ENCODE measurements at regions not wholly inside any gene's neighbourhood (a gene's known extent, or its start where the extent isn't known, plus 50 kb on each side); places are given as distances from the start of the nearest gene placed in this dataset.

DNA sequence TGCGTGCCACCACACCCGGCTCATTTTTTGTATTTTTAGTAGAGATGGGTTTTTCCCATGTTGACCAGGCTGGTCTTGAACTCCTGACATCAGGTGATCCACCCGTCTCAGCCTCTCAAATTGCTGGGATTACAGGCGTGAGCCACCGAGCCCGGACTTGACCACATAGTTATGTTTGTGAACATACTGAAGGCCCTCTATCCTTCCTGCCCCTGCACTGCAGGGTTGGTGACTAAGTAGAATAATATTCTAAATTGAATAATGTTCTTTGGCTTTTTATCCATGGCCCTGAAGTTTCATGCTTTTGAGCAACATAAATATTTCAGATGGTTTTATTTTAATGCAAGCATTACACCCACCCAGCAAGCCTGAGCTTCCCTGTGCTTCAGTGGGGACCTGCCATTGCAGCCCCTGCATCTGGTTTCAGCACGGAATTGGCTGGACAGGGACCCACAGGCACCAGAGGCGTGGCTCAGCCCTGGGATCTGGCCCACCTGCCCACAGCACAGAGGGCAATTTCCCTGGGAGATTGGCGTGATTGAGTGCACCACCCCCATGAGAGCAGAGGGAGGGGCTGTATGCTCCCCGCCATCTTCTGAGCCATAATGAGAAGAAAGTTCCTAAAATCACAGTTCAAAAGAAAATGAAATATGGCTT lies 460.5 kb downstream of the BRD1 start:
- TF ChIP-seq, protein P1, sequence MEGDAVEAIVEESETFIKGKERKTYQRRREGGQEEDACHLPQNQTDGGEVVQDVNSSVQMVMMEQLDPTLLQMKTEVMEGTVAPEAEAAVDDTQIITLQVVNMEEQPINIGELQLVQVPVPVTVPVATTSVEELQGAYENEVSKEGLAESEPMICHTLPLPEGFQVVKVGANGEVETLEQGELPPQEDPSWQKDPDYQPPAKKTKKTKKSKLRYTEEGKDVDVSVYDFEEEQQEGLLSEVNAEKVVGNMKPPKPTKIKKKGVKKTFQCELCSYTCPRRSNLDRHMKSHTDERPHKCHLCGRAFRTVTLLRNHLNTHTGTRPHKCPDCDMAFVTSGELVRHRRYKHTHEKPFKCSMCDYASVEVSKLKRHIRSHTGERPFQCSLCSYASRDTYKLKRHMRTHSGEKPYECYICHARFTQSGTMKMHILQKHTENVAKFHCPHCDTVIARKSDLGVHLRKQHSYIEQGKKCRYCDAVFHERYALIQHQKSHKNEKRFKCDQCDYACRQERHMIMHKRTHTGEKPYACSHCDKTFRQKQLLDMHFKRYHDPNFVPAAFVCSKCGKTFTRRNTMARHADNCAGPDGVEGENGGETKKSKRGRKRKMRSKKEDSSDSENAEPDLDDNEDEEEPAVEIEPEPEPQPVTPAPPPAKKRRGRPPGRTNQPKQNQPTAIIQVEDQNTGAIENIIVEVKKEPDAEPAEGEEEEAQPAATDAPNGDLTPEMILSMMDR (IDR thresholded peaks at IDR 0.05) = no peak
- no peak for ATAC-seq (ENCODE audit: low FRiP score)
- no peak for DNase-seq (ENCODE audit: low spot score)

DNA sequence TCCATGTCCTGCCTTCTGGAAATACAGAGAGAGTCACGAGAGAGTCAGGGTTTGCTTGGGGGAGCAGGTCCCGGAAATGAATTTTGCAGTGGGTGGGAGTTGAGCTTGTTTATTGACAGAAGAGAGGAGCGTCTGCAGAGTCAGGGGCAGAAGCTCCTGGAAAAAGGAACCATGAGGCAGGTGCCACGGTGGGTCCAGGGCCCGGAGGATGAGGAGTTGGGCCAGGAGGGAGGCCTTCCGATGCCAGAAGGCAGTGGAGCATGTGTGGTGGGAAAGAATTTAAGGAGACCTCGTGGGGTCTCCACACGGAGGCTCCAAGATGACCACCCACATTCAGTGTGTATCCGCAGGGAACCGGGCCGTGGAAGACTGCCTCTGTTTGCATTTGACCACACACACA lies 461.2 kb downstream of the BRD1 start:
- TF ChIP-seq, protein P1 (IDR thresholded peaks at IDR 0.05) = no peak
- DNase-seq (ENCODE audit: low spot score) (no peak), ATAC-seq (ENCODE audit: low FRiP score) (no peak)

DNA sequence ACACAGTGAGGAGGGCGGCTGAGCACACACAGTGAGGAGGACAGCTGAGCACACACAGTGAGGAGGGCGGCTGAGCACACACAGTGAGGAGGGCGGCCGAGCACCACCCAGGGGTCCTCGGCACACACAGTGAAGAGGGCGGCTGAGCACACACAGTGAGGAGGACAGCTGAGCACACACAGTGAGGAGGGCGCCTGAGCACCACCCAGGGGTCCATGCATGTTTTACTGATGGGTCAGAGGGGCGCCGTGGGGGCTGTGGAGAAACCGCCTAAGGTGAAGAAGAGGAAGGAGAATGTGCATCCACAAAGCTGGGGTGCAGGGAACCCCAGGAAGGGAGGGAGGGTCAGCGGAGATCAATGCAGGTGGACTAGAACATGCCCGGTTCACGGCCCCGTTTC lies 461.8 kb downstream of the BRD1 start:
- no peak for DNase-seq (ENCODE audit: low spot score)
- no peak for ATAC-seq (ENCODE audit: low FRiP score)
- TF ChIP-seq, protein P1 (IDR thresholded peaks at IDR 0.05) = no peak

DNA sequence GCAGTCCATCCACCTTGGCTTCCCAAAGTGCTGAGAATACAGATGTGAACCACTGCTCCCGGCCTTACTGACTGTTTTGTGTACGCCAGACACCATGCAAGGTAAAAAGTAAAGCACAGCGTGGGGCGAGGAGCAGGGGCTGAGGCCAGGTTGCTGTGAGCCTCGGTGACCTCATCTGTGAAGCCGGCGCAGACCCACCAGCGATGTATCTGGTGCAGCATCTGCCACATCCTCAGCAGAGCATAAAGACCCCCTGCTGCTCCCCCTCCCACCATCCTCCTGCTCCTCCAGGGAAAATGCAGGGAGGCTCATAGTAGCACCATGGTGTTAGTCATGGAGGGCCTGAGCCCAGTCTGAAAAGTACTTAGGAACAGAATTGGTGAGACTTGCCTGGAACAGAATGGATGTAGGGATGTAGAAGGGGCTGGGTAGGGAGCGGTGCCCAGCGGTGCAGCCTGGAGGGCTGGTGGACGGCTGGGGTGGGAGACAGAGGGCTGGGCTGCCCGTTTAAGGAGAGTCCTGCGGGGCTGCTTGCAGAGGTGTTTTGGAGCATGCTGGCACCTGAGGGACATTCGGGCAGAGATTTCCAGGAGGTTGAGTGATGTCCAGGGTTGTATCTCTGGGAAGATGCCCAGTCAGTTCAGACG lies 462.4 kb downstream of the BRD1 start:
- DNase-seq (ENCODE audit: low spot score) (no peak), ATAC-seq (ENCODE audit: low FRiP score) (no peak)
- TF ChIP-seq, protein P1 (IDR thresholded peaks at IDR 0.05) = no peak

DNA sequence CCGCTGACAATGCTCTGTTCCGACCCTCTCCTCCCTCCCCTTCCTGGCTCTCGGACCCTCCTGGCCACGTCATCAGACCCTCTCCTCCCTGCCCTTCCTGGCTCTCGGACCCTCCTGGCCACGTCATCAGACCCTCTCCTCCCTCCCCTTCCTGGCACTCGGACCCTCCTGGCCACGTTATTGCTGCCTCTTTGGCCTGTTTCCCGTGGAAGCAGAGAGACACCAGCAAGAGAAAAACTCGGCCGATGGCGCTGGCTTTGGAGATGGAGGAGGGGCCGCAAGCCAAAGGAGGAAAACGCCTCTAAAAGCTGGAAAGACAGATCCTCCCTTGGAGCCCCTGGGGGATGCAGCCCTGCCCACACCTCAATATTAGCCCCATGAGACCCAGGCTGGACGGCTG lies 463.3 kb downstream of the BRD1 start:
- TF ChIP-seq, protein P1 (IDR thresholded peaks at IDR 0.05) = no peak
- ATAC-seq (ENCODE audit: low FRiP score) (no peak), DNase-seq (ENCODE audit: low spot score) (no peak)

DNA sequence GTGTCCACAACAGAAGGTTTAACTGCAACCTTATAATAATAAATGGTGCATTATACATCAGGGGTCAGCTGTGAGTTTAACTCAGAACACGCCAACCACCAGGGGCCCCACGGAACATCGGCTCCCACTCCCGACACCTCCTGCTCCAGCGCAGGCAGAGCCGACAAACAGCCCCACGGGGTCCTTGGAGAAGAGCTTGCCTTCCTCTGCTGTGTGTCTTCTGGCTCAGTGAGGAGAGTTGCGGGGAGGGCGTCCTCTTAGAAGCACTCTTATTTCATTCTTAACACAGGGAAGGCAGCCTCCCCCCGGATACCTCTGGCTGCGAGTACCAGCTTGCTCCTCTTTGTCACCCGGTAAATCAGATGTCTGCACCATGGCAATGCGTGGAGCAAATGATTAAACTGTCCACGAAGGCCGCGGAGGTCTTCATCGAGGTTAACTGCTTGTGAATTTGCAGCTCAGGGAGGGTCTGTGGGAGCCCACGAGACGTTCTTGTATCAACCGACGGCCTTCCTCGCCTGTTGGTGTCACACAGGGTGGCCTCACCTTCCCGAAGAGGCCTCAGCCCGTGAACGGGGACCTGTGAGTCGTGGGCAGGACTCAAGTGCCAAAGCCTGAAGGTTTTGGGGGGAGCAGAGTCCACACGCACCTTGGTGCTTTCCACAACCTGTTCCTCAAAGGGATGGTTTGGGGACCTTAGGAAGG lies 464.0 kb downstream of the BRD1 start:
- no peak for DNase-seq (ENCODE audit: low spot score)
- TF ChIP-seq, protein P1 (IDR thresholded peaks at IDR 0.05) = no peak
- no peak for ATAC-seq (ENCODE audit: low FRiP score)

Data from omental fat pad (tissue), 3 donors.